GM19438 (cell line): ENCODE measurements at regions not wholly inside any gene's neighbourhood (a gene's known extent, or its start where the extent isn't known, plus 50 kb on each side); places are given as distances from the start of the nearest gene placed in this dataset.

Source experiments
- ATAC-seq: cut with Tn5 transposase; IDR thresholded peaks from one replicate; pipeline ENCODE4 v1.9.1; 2021; ENCODE audit warnings: low read depth; ENCODE audit not compliant: unreplicated experiment

DNA sequence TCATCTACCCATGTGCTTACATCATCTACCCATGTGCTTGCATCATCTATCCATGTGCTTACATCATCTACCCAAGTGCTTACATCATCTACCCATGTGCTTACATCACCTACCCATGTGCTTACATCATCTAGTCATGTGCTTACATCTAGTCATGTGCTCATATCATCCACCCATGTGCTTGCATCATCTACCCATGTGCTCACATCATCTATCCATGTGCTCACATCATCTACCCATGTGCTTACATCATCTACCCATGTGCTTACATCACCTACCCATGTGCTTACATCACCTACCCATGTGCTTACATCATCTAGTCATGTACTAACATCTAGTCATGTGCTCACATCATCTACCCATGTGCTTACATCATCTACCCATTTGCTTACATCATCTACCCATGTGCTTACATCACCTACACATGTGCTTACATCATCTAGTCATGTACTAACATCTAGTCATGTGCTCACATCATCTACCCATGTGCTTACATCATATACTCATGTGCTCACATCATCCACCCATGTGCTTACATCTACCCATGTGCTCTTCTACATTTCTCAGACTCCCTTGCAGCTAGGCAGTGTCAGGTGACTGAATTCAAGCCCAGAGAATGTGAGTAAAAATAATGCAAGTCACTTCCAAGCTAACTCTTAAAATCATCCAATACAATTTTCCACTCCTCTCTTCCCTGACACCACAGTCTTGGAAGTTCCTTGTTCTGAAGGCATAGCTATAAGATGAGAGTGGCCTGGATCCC, 196.8 kb downstream of the CBLN1 start:
- ATAC-seq: no peak

GRCh38 chr16:49081554-49081953, 200.1 kb downstream of the CBLN1 start:
- no peak for ATAC-seq

GRCh38 chr16:49081086-49081485, 200.6 kb downstream of the CBLN1 start:
- no peak for ATAC-seq

GRCh38 chr16:49078571-49078970, 203.1 kb downstream of the CBLN1 start:
- ATAC-seq: no peak

GRCh38 chr16:49078104-49078503, 203.5 kb downstream of the CBLN1 start:
- ATAC-seq: no peak

- no peak for ATAC-seq
Observed at GRCh38 chr16:49075709-49076108, 205.9 kb downstream of the CBLN1 start.

DNA sequence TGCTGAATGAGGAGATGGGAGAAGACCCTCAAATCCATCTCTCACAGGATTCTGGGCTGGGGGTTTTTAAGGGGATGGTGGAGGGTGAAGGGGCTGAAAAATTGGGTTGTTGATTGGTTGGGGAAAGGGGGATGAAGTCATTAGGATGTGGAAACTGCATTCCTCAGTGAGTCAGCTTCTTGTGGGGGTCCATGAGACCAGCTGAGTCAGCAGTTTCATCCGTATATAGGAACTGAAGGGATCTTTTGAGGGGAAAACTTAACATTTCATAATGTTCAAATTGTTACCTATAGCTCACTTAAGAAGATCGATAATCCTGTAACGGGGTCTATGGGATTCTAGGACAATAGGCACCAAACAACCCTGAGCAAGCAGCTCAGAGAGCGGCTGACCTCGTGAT, 213.4 kb downstream of the CBLN1 start:
- ATAC-seq: no peak

DNA sequence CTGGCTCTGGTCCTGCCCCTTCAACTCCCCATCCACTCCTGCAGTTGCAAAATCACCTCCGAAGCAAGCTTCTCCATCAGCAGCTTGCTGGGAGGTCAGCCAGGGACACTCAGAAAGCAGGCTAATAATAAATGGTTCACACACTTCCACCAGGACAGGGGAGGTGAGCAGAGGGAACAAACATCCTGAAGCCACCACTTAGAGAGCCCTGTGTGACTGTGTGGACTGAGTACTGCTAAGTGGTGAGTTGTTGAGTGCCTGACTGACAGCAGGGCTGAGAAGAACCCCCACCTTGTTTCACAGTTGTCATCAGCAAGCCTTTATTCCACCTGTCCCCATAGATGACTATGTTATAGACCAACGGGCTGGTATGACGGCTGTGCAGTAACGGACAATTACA, 213.9 kb downstream of the CBLN1 start:
- no peak for ATAC-seq

DNA sequence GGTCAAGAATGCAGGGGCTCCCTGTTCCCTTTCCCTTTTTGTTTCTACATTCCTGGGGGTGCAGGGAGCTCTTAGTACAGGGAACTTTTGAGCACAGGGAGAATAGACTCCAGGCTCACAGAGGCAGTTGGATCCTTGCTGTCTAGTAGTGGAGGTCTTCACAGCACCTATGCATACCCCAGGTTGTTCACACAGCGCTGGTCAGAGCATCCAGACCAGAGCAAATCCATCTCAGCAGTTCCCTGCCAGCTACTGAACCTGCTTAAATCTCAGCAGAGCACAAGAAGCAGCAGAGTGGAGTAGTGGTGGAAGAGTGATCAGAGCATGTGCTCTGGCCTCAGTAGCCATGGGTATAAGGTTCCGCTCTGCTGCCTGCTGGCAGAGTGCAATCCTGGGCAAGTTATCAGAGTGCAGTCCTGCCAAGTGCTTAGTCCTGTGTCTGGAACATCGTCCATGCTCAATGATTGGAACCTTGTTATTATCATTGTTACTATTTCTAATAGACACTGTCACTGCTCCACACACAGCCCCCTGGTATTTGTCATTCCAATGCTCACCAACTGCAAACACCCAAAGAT, 220.4 kb downstream of the CBLN1 start:
- ATAC-seq: no peak

DNA sequence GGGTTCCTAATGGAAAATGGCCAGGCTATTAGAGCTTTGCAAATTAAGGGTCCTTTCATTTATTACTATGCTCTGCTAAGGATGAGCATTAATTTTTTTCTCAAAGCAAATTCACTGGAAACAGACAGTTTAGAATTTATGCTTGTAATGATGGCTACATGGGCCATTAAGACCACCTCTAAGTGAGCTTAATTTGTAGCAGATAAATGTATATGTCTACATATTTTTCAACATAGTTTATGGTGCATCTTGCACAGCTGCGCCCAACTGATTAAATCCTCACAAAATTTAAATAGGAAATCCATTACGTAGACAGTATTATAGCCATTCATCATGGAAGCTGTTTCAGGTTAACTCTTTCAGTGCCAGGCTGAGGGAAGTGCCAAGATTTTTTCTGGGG, 220.9 kb downstream of the CBLN1 start:
- ATAC-seq: no peak

DNA sequence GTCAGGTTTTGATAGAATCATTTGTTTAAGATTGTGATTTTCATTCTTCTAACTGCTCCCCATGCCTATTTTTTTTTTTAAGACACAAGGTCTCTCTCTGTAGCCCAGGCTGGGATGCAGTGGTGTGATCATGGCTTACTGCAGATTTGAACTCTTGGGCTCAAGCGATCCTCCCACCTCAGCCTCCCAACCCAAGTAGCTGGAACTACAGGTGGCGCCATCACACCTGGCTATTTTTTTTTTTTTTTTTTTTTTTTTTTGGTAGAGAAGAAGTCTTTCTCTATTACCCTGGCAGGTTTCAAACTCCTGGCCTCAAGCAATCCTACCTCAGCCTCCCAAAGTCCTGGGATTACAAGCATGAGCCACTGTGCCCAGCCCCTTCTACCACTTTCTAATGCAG, 223.3 kb downstream of the CBLN1 start:
- ATAC-seq: no peak

DNA sequence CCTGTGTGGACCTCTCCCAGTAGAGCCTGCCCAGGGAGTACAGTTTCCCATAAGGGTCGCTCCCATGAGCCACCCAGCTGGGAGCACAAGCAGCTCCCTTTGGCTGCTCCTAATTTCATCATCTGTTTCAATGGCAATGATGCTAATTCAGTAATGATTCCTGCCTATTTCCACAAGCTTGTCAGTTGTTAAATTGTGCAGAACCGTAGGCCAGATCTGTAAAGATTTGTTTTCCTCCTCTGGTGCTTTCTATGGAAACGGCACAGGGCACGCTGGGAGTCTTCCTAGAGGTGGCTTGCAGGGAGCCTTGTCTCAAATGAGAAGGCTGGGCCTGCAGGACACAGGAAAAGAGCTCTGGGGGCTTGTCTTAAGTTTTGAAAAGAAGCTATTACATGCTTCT, 223.7 kb downstream of the CBLN1 start:
- no peak for ATAC-seq

DNA sequence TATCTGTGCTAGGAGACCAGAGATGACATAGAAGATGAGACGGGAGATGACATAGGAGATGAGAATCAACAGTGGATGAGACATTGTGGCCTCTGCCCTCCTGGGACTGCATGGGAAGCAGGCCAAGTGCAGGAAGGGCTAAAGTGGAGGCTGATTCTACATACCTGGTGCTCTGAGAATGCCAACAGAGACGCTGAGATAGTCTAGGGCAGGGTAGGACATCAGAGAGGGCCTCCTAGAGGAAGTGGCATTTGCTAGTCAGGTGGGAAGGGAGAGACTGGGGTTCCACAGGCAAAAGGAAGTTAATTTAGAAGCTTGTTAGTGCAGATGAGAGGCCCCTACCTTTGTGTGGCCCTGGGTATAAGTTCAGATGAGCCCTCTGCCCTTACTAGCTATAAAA, 224.2 kb downstream of the CBLN1 start:
- ATAC-seq: no peak

DNA sequence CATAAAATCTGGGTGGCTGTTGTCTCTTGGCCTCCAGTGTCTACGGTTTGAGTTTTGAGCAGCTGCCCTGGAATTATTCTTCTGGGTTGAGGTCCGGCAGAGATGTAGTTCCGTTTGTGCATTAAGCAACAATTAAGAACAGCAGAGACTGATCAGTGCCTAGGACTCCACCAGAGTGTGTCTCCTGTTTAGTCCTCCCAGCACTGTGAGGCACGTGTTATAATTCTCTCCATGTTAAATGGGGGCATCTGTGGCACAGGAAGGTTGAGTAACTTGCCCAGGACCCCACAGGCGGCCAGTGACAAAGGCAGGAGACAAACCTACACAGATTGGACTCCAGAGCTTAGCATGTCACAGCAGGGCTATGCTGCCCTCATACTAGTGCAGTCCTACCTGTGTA, 225.1 kb downstream of the CBLN1 start:
- no peak for ATAC-seq

DNA sequence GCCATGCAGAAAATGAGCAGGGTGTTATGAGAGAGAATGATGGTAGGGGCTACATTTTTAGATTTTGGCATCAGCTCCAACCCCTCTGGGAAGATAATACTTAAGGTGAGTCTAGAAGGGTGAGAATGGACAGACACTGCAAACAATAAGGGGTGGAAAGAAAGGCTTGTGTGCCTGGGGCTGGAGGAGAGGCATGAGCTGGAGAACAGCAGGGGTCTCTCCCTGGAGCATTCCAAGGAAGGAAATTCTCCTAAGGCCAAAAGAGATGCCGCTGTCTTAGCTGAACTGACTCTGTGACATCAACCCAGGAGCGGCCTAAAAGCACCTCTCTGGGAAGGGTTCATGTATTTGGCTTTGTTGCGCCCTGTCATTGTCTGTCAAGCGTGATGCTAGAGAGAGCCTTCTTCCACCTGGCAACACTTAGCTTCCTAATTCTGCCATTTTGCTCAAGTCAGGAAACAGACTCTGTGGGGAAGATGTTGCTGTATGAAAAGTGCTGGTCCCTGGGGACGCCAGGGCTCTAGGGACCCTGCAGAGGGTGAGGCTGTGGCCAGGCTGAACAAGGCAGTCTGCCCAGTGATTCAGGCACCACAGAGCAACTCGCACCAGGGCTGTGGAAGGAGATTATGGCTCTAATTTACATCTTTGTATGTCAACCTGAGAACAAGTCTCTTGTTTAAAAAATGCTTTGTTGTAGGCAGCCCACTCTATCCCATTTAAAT, 225.7 kb downstream of the CBLN1 start:
- no peak for ATAC-seq

DNA sequence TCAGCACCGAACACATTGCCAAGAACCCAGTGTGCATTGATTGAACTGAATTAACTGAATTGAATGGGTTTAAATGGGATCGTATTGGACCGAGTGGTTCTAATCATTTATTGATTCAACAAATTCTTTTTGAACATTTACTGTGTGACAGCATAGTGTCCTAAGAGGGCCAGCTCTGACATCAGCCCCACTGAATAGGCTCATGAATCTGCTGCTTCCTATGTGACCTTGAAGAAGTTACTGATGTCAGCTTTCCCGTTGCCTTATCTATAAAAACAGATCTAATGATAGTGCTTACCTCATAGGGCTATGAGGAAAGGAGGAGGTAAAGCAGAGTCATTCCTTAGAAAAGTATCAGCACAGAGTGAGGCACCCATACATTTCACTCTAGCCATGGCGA, 226.3 kb downstream of the CBLN1 start:
- ATAC-seq: no peak

DNA sequence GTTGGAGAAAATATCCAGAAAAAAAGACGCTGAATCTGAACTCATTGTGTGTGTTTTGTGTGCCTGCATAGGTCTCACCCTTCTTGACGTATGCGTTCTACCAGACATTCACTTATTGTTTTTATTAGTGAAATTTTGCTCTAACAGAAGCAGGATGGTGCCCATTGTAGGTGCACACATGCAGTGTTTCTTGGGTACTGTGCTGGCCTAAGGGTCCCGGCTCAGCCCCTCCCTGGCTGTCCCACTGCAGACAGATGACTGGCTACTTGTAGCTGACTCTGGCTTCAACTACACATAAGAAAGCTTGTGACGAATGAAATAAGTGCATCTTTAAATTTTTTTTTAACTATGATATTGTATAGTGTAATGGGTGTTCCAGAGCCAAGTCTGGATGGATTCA, 227.0 kb downstream of the CBLN1 start:
- ATAC-seq: no peak

GRCh38 chr16:49052846-49053245, 228.8 kb downstream of the CBLN1 start:
- ATAC-seq: no peak

DNA sequence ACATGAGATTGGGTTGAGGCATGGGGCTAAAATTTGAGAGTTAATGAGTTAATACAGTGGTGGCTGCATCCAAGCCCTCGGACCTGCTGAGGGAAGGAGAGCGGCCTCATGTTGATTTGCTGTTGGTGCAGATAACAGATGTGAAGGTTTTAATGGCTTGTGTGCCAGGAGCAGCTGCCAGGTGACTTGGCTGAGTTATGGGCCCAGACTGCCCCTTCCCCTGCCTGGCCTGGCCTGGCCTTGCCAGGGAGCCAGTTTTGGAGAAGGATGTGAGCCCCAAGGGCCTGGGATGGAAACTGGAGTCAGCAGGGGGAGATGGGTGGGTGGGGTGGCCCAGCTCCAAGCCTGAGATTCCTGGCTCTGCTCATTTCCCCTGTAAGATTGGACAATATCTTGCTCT, 230.1 kb downstream of the CBLN1 start:
- no peak for ATAC-seq

DNA sequence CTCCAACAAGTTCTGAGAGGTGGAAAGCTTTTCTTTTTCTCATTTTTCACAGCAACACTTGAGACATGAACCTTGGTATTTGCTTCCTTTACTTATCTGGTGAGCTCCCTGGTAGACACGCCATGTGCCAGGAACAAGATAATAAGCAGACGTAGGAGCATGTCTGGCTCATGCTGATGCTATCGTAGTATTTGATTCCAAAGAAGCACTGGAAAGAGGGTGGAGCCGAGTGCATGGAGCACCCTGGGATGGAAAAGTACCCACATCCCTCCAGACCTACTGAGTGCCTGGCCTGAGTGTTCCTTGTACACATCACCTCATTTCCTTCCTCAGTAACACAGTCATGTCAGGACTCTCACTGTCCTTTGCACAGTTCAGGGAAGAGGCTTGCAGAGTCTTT, 231.0 kb downstream of the CBLN1 start:
- no peak for ATAC-seq

GRCh38 chr16:49049644-49050043, 232.0 kb downstream of the CBLN1 start:
- ATAC-seq: no peak

DNA sequence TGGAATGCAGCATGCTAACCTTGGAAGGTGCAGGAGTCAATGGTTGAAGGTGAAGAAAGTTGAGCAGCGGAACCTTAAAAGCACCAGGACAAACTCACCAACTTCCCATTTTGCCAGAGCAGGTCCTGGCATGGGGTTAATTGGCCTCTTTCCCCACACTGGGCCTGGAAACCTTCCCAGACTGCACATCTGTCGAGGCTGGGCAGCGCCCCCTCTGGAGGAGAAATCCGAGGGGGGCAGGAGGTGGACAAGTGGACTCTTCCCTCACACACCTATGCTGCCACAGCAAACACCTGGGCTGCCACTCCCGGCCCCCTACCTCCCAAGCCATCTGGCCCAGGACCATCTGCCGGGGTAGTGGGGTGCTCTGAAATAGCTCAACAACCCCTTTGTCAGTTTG, 232.4 kb downstream of the CBLN1 start:
- no peak for ATAC-seq
